NCI-H82 treated with DMSO at 0.1 percent for 48 hours (cell line): ENCODE measurements at regions not wholly inside any gene's neighbourhood (a gene's known extent, or its start where the extent isn't known, plus 50 kb on each side); places are given as distances from the start of the nearest gene placed in this dataset.
"Not testable (repeated sequence)": the region's sequence is repeated elsewhere in the genome, so short reads cannot be mapped to it uniquely, and the experiment has no call there.

Experiments
- DNase-seq: peaks from one replicate; lab custom pipeline; 2025; ENCODE audit not compliant: unreplicated experiment; lab: John Stamatoyannopoulos, UW

DNA sequence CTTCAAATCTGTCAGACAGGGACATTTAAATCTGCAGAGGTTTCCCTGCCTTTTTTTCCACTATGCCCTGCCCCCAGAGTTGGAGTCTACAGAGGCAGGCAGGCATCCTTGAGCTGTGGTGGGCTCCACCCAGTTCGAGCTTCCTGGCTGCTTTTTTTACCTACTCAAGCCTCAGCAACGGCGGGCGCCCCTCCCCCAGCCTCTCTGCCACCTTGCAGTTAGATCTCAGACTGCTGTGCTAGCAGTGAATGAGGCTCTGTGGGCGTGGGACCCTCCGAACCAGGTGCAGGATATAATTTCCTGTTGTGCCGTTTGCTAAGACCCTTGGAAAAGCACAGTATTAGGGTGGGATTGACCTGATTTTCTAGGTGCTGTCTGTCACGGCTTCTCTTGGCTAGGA is 765.2 kb upstream of the NOVA1 start:
- DNase-seq: not testable (repeated sequence)

DNA sequence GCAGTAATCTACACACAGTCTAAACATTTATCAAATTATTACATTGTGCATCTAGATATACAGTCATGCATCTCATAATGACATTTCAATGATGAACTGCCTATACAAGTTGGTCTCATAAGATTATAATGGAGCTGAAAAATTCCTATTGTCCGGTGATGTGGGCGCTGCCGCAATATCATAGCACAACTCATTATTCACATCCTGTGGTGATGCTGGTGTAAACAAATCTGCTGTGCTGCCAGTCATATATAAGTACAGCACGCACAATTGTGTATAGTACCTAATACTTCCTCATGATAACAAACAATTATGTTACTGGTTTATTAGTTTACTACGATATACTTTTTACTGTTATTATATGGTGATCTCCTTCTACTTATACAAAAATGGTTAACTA is 768.8 kb upstream of the NOVA1 start:
- no peak for DNase-seq

DNA sequence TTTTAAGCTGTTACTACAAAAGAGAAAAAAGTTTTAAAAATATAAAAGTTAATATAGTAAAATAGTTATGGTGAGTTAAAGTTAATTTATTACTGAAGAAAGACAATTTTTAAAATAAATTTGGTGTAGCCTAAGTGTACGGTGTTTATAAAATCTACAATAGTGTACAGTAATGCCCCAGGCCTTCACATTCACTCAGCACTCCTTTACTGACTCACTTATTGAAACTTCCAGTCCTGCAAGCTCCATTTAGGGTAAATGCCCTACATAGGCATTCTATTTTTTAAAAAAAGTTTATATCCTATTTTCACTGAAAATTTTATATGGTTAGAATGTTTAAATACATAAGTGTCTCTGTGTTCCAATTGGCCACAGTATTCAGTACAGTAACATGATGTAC is 769.5 kb upstream of the NOVA1 start:
- DNase-seq: no peak

- DNase-seq: no peak
Observed at GRCh38 chr14:27370074-27370473, 772.2 kb upstream of the NOVA1 start.

GRCh38 chr14:27370775-27371174 is 772.9 kb upstream of the NOVA1 start:
- DNase-seq: no peak

- DNase-seq: no peak
Observed at GRCh38 chr14:27371209-27371608, 773.4 kb upstream of the NOVA1 start.

DNA sequence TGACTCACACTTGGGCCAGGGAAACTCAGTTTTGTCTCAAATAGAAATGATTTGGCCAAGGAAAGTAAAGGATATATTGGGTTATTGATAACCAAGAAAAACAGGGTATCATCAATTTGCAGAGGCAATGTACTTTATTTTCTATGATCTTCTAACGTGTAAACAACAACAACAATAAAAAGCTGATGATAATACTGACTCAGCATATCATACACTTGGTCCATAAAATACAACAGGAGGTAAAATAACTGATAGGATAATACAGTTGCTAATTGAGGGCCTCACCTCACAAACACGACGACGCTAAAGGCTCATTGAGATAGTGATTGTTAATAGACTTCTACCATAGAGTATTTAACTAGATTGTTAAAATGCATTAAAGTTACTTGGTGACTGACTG is 774.0 kb upstream of the NOVA1 start:
- no peak for DNase-seq

DNA sequence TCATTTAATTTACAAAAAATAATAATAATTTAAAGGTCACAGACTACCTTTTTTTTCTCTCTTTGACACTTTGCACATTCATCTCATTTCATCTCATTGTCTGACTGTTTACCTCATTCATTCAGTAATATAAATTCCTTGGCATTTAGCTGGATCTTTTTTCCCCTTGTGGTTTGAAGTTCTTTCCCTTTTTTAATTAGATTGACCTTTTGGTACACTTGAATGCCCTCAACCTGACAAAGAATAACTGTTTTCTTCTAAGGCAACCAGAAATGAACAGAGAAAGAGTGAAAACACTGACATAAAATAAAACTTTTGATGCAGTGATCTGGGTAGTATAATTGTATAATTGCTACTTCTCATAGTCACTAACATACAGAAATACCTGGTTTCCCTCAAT is 774.9 kb upstream of the NOVA1 start:
- DNase-seq: no peak

- no peak for DNase-seq
Observed at GRCh38 chr14:27384124-27384523, 786.3 kb upstream of the NOVA1 start.

DNA sequence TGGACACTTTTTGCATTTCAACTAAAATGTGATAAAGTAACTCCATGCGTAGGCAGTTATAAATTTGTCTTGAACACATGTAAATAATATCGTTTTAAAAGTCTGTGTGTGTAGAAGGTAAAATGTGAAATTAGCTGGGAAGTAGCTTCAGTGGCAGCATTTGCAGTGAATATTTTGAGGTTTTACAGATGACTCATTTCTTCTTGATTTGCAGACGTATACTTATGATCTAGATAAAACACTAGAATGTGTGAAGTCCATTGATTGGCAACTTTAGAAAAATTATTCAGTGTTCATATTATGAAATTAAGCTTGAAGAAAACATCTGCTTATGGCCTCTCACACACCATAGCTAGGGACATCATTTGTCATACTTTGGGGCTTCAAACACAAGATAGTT is 788.6 kb upstream of the NOVA1 start:
- DNase-seq: no peak

DNA sequence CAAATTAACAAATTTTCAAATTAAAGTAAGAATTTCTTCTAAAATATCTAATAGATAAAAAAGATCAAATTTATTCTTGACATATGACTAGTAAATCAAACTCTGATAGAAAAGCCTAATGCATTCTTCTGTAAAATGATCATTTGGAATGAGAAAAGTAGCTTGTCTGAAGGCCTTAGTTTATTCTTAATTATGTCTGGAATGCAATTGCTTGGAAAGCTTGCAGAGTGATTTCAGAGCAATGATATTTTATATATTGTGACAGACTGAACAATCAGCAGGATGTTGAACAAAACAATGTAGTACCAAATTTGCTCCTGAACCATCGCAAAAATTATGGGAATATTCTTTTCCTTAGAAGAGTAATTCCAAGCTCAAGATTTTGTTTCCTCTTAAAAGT is 789.6 kb upstream of the NOVA1 start:
- DNase-seq: no peak

GRCh38 chr14:27389402-27389801 is 791.6 kb upstream of the NOVA1 start:
- no peak for DNase-seq

GRCh38 chr14:27390155-27390554 is 792.3 kb upstream of the NOVA1 start:
- DNase-seq: no peak

DNA sequence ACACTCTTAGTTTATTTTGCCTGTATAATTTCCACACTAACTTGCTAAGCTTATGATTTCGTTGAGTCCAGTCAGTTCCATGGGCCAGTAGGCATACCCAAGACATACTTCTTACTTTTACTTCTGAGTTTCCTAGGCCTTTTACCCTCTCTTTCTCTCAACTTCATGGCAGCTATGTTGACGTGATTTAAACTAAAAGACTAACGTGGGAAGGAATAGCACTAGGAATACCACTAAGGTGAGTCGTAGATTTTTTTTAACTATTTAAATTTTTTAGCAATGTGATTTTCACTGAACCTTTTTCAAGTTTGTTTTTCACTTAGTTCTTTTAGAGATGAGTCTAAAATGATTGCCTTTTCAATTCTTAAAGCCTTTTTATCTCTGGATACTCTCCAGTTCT is 793.5 kb upstream of the NOVA1 start:
- DNase-seq: no peak

DNA sequence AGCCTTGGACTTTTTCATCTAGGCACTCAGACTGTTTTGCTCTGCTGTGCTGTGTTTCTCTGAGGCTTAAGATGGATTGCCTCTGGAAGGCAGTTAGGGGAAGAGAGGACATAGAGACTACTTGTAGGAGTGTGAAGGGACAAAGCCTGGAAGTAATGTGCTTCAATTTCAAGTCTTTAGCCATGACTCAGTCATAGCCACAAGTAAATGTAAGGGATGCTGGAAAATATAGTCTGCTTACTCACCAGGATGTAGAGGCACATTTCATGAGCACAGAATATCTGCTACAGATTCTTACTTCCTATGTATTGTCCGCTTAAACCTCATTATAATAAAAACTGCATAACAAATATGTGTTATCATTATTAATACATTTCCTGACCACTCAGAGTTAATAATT is 794.3 kb upstream of the NOVA1 start:
- no peak for DNase-seq

GRCh38 chr14:27409944-27410343 is 812.1 kb upstream of the NOVA1 start:
- no peak for DNase-seq

GRCh38 chr14:27410981-27411380 is 813.1 kb upstream of the NOVA1 start:
- DNase-seq: no peak

- no peak for DNase-seq
Observed at GRCh38 chr14:27427796-27428195, 830.0 kb upstream of the NOVA1 start.

DNA sequence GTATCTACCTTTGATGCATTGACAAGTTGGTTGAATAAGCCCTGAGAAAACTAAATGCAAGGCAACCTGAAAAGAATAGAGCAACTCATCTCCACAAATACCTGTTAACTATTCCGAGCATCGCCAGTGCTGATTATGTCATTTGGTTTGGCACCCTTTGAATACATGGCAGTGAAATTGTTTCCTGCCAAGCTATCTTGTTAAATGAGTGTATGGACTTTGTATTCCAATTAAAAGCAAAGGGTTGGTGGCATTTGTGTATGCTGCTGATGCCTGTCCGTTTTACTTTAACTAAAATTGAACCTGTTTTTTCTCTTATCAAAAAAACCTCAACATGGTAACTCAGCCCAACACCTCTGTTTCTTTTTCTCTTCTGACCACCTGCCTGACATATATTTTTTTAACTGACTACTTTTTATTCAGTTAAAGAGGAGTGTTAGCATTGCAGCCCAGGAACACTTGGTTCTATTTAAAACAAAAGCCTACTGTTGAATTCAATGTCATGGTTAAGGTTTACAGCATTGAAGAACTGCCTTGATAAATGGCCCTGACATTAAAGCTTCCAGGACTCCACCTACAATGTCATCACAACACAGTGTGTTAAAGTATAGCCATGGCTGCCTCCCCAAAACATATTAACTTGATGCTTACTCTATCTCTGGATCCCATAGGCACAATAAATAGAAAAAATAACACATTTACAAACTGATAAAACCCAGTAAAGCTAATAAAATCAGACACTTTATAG is 838.3 kb upstream of the NOVA1 start:
- no peak for DNase-seq

GRCh38 chr14:27484633-27485032 is 886.8 kb upstream of the NOVA1 start:
- DNase-seq: no peak

DNA sequence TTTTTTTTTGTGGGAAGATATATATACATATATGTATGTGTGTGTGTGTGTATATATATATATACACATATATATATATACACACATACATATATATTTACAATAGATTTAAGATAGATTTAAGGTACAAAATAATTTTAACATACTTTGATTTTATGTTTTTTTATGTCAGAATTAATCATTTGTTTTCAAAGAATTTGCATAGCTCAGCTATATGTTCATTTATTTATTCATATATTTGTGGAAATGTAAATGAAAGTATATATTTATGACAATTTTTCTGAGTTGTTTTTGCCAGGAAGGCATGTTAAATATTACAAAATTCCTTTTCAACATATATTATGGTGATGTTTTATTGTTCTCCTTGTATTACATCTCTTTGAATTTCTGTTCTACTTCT is 887.4 kb upstream of the NOVA1 start:
- DNase-seq: no peak

DNA sequence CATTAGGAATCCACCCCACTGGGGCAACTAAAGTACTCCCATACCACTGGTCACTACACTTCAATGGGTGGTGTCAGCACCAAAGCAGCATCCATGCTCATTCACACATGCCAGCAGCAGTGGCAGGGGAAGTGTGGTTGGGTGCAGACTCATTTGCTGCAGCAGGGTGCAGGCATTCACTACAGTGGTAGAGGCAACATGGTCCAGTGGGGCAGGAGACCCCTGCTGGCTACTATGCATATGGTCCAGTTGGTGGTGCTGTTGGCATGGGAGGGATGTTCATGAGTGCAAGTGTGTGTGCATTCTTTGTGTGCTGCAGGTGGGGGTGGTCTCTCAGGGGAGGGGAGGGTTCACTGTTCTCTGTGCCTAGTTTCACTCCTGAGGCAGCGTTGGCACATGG is 908.4 kb upstream of the NOVA1 start:
- no peak for DNase-seq

DNA sequence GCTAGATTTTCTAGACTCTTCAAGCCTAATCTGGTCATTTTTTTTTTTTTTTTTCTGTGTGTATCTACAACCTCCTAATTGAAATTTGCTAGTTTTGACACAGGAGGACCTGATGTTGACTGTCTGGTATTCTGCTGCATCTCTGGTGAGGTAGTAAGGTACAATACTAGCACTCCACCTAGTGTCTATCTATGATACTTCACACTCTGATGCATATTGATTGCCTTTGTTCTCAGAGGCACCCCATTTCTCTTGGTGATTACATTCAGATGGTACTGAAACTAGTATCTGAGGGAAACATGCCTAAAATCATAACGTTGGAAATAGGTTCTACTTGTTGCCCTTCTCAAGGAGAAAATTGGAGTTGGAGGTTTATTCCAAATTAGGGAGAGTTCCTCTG is 930.5 kb upstream of the NOVA1 start:
- peak; percentile 34 for DNase-seq
